GM12892 (cell line): ENCODE measurements at regions not wholly inside any gene's neighbourhood (a gene's known extent, or its start where the extent isn't known, plus 50 kb on each side); places are given as distances from the start of the nearest gene placed in this dataset.

Experiments used
- POLR2A ChIP-seq: IDR thresholded peaks from 2 replicates; pipeline ENCODE4 v1.6.1; 2011; ENCODE audit warnings: low read depth, low read length, control low read depth
- TAF1 ChIP-seq: IDR thresholded peaks from 2 replicates; pipeline ENCODE4 v1.6.1; 2011; ENCODE audit warnings: low read depth, mild to moderate bottlenecking, control low read depth, low read length, borderline replicate concordance

DNA sequence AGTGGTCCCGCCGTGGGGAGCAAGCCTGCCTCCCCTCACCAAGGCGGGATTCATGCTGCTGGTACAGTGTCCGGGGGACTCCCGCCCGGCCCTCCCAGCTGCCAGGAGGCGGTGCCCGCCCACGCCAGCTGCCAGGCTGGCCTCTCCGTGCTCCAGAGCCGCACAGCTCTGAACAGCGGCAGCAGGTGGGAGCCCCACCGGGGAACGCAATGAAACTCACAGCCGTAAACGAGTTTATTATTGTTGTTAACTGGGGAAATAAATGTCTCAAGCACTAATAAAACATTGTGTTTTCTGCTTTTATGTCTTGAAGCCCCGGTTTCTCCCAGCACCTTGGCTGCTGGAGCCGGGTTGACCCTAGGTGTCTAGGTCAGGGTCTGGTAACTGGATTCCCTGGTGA, 317.7 kb upstream of the TLE3 start:
- TF ChIP-seq POLR2A = no peak
- no peak for TF ChIP-seq TAF1
